Effector CD4-positive, alpha-beta T cell (primary cell): ENCODE measurements at regions not wholly inside any gene's neighbourhood (a gene's known extent, or its start where the extent isn't known, plus 50 kb on each side); places are given as distances from the start of the nearest gene placed in this dataset.

Experiments used
- DNase-seq: peaks from one replicate; pipeline ENCODE4 v3.0.0-alpha.2; 2020

DNA sequence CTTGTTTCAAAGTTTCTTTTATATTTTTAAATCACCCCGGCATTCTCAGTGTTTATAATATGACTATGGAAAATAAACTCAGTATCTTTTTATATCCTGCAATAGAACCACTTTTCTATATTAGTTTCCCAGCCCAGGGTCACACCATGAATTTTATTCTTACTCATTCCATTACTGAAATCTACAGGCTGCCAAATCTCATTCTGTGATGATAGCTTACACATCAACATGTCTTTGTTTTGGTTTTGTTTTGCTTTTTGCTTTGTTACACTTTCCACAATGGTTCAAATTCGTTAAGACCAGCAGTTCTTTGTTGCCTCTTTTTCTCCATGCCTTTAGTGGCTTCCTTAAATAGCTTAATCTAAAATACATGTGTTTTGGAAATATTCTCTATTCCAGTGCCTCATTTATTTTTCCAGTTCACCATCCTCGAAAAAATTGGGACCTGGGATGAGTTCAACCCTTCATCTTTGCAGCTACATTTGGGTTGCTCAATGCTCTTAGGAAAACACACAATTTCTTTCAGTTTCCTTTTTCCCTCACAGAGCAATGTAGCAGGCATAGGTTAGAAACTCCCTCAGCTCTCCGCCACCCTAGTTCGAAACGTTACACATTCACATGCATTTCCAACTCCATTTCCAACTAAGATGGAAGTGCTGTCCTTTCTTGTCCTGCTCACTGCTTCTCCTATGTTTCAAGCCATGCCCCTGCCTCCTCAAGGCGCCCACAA, 1146.3 kb downstream of the MAT2B start:
- no peak for DNase-seq

DNA sequence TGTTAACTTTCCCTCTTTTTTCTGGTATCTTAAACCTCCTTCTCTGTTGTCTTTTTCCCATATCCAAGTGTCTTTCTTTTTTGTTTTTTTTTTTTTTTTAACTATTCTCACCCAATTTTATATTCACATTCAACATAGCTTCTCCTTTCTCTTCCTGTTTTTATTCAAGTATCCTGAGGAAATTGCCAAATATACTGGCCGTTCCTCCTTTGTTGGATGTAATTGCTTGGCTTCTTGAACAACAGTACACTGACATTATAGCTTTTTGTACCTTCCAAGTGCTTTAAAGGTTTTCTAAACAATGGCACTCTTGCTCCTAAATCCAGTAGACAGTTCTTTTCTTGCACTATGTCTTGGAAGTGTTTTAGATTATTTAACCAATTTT, 1146.8 kb downstream of the MAT2B start:
- DNase-seq = no peak

DNA sequence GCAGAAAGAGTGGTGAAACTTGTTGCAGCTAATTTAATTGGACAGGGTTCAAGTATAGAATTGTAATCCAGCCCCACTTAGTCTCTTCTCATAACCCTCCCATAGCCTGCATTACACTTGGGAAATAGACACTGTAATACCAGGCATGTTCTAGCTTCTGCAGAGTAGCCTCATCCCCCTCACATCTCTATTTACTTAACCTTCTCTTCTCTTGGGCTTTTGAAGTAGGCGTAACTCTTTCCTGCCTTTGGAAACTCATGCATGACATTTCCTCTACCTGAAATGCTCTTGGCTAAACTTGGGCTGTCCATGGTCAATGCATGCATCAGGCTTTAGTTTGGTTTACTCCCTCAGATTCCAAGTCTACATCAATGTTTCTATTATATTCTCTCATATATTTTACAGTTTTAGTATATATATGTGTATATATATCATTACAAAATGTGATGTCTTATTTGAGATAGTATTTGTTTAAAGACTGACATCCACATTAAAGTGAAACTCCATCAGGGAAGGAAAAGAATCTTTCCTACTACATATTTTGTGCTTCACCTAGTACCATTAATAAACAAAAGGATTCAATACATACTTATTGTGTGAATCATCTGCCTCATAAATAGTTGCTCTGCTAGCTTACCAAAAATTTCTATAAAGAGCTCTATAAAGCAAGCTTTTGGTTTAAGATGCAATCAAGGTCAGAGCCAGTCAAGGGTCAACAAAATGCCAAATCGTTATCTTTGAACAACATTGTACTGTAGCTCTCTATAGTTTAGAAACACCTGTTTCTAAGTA, 1158.0 kb downstream of the MAT2B start:
- no peak for DNase-seq

DNA sequence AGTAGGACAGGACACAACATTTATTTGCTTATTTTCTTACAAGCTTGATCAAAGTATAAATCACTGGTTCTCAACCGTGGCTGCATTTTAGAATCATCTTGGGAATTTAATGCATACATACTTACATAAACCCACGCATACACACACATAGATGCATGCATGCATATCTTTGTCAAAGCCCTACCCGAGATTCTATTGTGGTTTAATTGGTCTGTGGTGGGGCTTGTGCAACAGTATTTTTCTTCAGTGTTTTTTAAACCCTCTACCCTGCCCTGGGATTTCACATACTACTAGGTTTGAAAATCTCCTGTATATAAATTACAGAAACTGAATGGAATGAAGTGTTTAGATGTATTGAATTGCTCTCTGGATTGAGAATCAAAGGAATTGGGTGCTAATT, 1166.2 kb downstream of the MAT2B start:
- DNase-seq = no peak

DNA sequence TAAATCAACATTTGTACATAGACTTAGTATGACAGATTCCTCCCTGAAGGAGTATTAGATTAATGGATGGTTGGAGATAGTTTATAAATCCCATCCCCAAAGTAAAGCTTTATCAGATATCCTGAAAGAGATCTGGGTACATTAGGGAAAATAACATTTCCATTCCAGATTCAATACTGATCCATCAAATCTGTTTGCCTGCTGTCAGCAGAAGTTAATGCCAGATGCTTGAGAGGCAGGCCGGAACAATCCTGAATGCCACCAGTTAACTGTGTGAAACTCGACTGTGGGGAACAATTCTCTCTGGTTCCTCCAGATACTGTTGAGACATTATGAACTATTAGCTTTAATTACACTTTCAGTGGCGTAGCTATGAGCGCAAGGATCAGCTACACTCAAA, 1166.8 kb downstream of the MAT2B start:
- DNase-seq = no peak

DNA sequence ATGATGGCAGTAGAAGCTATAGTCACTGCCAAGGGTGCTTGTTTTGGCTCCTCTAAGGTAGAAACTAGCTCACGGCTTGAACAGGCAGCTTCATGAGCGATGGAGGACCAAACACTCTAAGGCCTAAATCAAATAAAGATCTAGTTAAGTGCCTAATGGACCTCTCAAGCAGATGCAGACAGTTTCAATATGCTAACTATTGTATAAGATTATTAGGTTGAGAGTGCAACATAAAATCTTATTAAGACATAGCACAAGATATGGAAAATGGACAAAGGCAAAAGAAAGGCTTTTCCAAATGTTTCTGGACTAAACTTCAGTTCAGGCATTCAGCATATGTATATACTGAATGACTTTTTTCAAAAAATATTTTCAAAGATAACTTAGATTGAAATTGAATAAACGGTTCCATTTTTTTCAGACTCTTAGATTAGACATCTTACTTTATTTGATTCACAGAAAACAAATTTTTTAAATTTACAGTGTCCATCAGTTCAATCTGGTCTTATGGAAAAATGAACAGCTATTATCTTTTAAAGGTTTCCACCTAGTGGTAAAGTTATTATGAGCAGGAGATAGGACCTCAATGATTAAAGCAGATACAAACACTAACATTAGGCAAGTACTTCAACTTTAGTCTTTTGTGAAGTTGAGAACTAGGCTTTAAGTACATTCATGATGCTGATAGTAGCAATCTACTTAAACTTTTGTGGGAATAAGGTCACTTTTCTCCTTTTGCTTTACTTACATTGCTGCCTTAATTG, 1167.7 kb downstream of the MAT2B start:
- DNase-seq = no peak

DNA sequence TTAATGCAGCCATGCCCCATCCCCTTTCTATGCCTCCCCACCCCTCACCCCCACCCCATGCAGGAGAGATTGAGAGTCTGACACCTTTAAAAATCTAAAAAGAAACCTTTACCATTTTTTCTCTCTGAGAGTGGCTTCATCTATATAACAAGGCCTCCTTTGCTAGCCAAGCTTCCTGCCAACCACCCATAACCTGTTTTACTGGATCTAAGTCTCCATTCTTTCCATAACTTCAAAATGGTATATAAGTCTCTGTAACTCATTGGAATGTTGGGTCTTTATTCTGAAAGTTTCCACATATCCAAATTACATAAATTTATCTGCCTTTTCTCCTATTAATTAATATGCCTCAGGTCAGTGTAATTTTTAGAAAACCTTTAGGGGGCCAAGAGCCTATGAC, 1174.0 kb downstream of the MAT2B start:
- no peak for DNase-seq

DNA sequence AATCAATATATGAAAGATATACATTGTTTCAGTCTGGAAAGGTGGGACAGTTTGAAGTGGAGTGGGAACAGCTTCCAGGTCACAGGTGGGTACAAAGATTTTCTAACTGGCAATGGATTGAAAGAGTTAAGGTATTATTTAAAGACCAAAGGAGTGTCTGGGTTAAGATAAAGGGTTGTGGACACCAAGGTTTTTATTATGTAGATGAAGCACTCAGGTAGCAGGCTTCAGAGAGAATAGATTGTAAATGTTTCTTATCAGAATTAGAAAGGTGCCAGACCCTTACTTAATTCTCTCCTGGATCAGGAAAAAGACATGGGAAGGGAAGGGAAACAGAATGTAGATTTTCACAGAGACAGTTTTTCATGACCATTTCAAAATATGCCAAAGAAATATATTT, 1174.8 kb downstream of the MAT2B start:
- no peak for DNase-seq

DNA sequence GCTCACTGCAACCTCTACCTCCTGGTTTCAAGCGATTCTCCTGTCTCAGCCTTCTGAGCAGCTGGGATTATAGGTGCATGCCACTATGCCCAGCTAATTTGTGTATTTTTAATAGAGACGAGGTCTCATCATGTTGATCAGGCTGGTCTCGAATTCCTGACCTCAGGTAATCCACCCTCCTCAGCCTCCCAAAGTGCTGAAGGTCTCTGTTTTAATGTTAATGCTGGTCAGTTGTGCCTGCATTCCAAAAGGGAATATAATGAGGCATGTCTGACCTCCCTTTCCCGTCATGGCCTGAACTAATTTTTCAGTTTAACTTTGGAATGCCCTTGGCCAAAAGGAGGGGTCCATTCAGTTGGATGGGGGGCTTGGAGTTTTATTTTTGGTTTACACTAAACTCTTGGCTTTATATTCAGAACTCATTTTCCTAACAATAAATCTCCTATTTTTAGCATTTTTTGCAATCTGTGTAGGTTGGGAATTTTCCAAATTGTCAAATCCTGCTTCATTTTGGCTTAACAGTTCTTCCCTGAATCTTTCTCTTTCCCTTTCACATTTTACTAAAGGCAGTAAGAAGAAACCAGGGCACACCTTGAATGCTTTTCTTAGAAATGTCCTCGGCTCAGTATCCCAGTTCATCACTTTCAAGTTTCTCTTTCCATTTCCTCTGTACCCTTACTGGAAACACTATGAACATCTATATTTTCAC, 1175.5 kb downstream of the MAT2B start:
- no peak for DNase-seq

DNA sequence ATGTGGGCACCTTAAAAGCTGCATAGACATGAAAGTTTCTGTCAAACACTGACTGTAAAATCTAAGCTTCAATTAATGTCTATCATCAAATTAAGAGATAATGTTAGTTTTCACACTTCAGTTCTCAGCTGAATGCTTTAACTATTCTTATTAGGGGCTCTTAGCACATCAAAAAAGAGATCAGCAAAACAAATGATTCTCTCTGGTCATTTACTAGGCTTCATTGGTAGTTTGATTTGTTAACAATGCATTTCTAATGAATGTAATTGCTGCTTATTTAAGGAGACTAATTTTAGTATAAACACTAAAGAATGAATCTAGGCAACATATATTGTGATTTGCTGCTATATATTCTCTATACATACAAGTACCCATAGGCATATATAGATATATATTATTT, 1182.0 kb downstream of the MAT2B start:
- no peak for DNase-seq

DNA sequence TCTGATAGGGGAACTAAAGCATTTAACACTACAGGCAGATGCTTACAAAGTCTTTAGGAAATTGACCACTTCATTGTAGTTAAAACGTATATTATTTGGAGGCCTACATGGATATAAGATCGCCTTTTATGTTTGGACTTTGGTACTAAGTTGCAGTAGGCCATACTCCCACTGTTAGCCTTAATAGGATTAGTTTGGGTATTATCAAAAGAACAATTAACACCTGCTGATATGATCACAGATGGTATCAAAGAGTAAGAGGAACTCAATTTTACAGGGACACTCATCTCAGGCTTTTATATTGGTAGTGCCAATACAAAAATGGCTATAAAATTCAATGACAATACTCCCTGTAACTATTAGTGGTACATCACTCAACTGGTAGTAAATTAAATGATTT, 1183.0 kb downstream of the MAT2B start:
- DNase-seq = no peak

DNA sequence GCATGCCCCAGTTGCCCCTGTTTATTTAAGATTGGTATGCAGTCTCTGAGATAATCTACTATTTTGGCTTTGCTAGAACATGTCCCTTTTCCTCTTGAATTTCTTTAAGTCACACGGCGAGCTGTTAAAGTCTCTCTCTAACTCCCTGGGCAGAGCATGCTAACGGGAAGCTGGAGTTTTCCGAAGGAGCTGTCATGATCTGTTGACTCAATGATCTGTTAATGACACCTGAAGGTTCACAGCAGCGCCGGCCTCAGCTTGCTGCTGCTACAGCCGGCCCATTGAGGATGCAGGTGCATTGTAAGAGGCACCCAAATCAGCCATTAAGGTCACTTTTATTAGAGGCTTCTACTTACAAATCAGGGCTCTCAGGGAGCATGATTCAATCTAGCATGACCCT, 1203.4 kb downstream of the MAT2B start:
- DNase-seq = no peak

DNA sequence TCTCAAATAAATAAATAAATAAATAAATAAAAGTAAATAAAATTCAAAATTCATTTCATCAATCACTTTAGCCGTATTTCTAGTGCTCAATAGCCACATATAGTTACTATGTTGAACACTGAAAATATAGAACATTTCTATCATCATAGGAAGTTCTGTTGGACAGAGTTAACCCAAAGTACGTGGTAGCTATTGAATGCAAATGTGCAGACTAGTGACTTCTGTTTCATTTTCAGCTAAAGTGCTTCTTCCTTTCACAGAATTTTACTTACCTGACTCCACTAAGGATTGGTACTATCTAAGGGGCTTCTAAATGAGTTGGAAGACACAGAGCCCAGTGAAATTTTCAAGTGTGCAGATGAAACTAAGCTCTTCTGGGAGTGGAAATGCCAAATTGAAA, 1208.3 kb downstream of the MAT2B start:
- DNase-seq = no peak

DNA sequence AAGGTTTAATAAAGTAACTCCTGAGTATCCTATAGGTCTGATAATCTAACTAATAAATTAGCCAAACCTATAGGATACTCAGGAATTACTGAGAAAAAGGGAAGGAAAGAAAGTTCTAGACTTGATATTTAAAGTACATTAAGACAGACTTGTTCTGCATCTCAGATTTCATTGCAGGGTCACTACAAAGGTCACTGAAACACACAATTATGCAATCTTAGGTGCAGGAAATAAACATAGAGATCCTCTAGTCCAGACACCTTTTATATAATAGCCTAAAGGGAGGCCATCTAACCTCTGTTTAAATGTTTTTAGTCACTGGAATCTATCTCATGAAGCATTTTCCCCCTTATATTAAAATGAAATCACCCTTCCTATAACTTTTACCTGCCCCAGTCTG, 1215.7 kb downstream of the MAT2B start:
- no peak for DNase-seq

DNA sequence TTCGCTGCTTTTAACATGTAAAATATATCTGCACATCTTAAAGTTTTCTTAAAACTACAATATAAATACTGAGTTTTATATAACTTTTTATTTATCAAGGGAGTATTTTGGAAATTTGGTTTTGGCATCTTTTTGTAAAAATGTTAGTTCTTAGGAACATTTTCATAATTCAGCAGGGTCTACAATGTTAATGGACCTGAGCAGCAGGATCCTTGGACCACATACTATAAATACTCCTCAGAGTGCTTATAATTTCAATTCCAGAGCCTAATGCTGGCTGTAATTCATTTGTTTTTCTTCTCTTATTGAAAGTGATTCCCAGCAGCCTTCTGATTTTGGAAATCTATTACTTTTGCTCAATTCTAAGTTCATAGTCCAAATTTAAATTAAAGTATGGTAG, 1216.2 kb downstream of the MAT2B start:
- no peak for DNase-seq

DNA sequence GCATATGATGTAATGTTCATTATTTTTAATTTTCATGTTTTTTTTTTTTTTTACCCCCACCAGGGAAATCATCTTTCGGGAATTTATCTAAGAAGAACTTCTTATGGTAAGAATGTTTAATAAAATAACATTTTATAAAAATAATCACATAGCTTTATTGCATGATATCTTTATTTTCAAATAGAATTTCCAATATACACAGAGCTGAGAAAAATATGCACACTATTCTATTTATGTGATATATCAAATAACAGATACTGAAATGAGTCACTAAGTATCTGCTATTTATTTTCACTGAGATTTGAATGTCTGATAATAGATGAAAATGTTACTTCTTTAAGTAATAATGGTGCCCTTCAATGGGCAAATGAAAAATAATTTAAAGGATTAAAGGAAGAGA, 1217.3 kb downstream of the MAT2B start:
- no peak for DNase-seq

DNA sequence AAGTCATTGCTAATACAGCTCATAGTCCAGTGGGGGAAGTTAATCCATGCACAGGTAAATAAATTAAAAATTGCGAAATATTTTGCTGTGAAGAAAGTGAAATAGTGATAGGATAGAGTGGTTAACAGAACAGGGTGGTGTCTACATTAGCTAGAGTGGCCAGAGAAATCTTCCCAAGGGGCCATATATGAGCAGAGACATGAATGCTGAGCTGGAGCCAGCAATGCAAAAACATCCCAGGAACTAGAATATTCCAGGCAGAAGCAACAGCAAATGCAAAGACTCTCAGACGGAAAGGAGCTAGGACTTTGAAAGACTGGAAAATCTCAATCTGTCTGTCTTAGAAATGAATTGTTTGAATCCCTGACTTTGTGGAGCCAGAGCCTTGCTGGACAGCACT, 1221.6 kb downstream of the MAT2B start:
- no peak for DNase-seq

DNA sequence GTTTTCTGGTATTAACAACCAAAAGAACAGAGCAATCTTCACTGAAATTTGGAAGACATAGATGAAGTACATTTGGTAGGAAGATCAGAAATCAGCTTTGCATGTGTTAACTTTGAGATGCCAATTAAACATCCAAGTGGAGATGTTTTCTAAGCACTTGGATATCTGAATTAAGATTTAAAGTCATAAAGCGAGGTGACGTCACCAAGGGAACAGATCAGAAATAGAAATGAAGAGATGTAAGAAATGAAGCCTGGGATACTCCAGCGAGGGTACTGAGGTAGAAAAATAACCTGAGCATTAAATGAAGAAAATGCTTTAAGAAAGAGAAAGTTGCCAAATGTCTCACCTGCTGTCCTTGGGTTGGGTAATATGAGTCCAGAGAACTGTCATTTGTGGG, 1223.3 kb downstream of the MAT2B start:
- DNase-seq = no peak

DNA sequence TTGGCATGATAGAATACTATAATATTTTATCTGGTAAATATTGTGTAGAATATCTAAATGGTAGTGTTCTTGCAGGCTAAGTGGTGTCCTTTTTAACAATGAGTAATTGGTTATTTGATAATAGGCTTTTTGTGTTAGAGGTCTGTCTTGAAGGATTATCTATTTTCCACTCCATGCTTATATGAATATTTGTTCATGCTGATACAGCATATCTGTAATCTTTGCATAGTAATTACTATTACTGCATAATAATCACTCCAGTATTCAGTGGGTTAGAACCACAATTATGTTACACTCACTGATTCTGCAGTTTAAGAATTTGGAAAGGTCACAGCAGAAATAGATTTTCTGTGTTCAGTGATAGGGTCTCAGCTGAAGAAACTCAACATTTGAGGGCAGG, 1229.9 kb downstream of the MAT2B start:
- no peak for DNase-seq

DNA sequence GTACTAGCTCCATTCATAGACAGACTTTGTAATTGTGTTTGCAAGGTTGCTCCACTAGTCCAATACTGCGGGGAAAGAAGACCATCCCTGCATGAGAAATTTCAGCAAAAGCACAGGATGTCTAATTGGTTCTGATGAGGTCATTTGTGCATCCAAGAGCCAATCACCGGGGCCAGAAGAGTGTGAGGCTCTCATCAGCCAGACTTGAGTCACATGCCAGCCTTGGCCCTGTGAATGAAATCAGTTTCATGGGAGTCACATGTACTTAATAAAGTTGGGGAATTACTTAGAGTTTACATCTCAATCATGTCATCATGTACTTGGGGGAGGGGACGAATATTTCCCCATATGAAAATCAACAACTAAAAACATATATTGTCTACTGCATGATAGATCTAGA, 1236.0 kb downstream of the MAT2B start:
- no peak for DNase-seq

DNA sequence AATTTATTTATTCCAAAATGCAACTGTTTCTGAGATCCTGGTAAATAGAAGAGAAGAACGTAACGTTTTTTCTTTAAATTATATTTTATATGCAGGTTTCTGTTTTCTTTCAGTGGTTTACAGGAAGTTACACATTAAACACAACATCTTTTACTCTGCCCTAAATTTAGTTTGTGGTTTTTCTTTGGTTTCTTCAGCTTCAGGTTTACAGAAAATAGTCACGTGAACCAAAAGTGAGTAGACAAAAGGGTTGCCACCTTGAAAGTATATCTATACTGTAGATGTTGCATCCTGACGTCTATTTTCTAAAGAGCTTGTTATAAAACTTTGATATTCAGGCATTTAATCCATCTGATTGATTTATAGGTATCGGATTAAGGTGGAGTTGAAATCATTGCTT, 1236.6 kb downstream of the MAT2B start:
- no peak for DNase-seq

DNA sequence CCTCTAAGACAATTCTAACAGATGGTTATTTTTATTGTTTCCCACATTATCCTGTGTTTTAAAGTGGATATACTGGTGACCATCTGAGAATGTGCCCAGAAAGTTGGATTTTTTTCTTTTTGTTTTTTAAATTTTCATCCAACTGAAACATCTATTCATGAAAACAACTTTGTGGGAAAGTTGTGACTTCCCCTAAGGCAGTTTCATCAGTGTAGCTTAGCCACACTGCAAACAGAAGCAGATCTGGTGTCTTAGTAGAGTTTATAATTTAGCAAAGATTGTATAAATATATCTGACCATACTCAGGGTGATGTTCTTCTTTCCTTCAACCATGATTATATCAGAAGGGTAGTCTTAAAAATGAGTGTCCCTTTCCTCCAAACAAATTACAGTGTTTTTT, 1241.3 kb downstream of the MAT2B start:
- no peak for DNase-seq

DNA sequence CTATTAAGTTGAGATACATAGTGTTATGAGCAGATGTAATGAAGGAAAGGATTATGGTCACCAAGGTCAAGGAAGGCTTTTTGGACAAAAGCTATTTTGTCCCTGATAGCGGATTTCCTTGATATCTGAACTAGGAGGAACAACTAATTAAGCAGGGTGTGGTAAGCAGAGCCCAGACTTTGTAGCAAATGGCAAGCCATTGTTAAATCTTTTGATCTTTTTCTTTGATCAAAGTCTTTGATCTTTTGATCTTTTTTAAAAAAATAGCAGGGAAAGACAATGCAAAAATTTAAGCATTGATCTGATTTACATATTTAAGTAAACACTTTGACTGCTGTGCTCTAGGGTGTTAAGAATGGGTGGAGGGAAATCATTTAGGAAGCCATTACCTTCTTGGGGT, 1242.0 kb downstream of the MAT2B start:
- DNase-seq = no peak
